KMS-11 (cell line): ENCODE measurements at regions not wholly inside any gene's neighbourhood (a gene's known extent, or its start where the extent isn't known, plus 50 kb on each side); places are given as distances from the start of the nearest gene placed in this dataset.

ENCODE experiments used
- H2AFZ ChIP-seq: fragments of 200-600 bp; sonication (generic); 2 replicates; pipeline ENCODE4 v1.6.1; 2016; ENCODE audit warnings: antibody characterized with exemption, mixed run types, low read depth
- H3K27ac ChIP-seq: fragments of 200-600 bp; sonication (generic); 2 replicates; pipeline ENCODE4 v1.6.1; 2016; ENCODE audit warnings: mild to moderate bottlenecking, mixed run types
- H3K27me3 ChIP-seq: fragments of 200-600 bp; sonication (generic); 2 replicates; pipeline ENCODE4 v1.6.1; 2017; ENCODE audit warnings: mild to moderate bottlenecking, low read depth, mixed run types, moderate library complexity; ENCODE audit not compliant: insufficient read depth
- H3K36me3 ChIP-seq: fragments of 200-600 bp; sonication (generic); 2 replicates; pipeline ENCODE4 v1.6.1; 2017; ENCODE audit warnings: mild to moderate bottlenecking, mixed run types; ENCODE audit not compliant: insufficient read depth
- H3K4me1 ChIP-seq: fragments of 200-600 bp; sonication (generic); 2 replicates; pipeline ENCODE4 v1.6.1; 2016; ENCODE audit warnings: mild to moderate bottlenecking, low read depth, mixed run types; ENCODE audit not compliant: poor library complexity, severe bottlenecking
- H3K4me2 ChIP-seq: fragments of 200-600 bp; sonication (generic); 2 replicates; pipeline ENCODE4 v1.7.0; 2016; ENCODE audit warnings: mild to moderate bottlenecking, mixed run types
- H3K4me3 ChIP-seq: fragments of 200-600 bp; sonication (generic); IDR thresholded peaks from 2 replicates; pipeline ENCODE4 v1.6.1; 2017; ENCODE audit warnings: low read depth, low read length, mixed read lengths; ENCODE audit not compliant: insufficient read depth
- H3K79me2 ChIP-seq: fragments of 200-600 bp; sonication (generic); 2 replicates; pipeline ENCODE4 v1.6.1; 2016; ENCODE audit warnings: low read depth, mixed run types; ENCODE audit not compliant: insufficient read depth
- H3K9ac ChIP-seq: fragments of 200-600 bp; sonication (generic); 2 replicates; pipeline ENCODE4 v1.6.1; 2016; ENCODE audit warnings: mild to moderate bottlenecking, mixed run types
- H4K20me1 ChIP-seq: fragments of 200-600 bp; sonication (generic); 2 replicates; pipeline ENCODE4 v1.6.1; 2016; ENCODE audit warnings: mild to moderate bottlenecking, mixed run types; ENCODE audit not compliant: insufficient read depth
- TF ChIP-seq, protein P1 (sequence below): fragments of 200-600 bp; sonication (generic); conservative IDR thresholded peaks from 2 replicates; pipeline ENCODE4 v1.6.1; 2017; ENCODE audit warnings: low read depth, mild to moderate bottlenecking, antibody characterized with exemption, low read length, moderate library complexity, mixed read lengths

GRCh38 chr18:69157906-69158305 is 242.8 kb upstream of the DOK6 start:
- Histone ChIP-seq H3K4me2 (no peak overlapping the region), H2AFZ (no peak overlapping the region), H4K20me1 (no peaks in the 10 kb centered on the region), H3K9ac (no peak overlapping the region), H3K36me3 (no peaks in the 10 kb centered on the region), H3K79me2 (no peaks in the 10 kb centered on the region), H3K4me1 (peaks cover 9% of the 10 kb centered on the region), H3K27me3 (no peaks in the 10 kb centered on the region), H3K4me3 (no peak overlapping the region), H3K27ac (no peak overlapping the region)
- TF ChIP-seq, protein P1, sequence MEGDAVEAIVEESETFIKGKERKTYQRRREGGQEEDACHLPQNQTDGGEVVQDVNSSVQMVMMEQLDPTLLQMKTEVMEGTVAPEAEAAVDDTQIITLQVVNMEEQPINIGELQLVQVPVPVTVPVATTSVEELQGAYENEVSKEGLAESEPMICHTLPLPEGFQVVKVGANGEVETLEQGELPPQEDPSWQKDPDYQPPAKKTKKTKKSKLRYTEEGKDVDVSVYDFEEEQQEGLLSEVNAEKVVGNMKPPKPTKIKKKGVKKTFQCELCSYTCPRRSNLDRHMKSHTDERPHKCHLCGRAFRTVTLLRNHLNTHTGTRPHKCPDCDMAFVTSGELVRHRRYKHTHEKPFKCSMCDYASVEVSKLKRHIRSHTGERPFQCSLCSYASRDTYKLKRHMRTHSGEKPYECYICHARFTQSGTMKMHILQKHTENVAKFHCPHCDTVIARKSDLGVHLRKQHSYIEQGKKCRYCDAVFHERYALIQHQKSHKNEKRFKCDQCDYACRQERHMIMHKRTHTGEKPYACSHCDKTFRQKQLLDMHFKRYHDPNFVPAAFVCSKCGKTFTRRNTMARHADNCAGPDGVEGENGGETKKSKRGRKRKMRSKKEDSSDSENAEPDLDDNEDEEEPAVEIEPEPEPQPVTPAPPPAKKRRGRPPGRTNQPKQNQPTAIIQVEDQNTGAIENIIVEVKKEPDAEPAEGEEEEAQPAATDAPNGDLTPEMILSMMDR: no peak

DNA sequence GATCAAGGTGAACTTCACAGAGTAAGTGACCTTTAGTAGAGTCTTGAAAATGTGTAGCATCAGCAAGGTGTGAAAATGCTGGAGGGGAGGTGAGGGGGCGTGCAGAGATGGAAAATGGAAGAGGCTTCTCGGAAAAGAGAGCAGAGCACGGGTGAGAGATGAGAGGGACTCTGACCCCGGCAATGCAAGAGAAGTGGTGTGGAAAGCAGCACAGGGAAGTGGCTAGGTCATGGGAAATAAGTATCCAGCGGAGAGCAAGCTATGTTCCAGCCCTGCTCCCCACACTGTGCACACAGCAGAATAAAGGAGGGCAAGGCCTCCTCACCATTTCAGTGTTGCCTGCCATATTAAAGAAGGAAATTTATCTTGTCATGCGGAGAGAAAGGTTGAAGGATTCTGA is 241.7 kb upstream of the DOK6 start:
- Histone ChIP-seq H3K27me3 (no peaks in the 10 kb centered on the region), H2AFZ (no peak overlapping the region), H3K4me2 (no peak overlapping the region), H3K4me1 (peaks cover 9% of the 10 kb centered on the region), H3K79me2 (no peaks in the 10 kb centered on the region), H3K27ac (no peak overlapping the region), H4K20me1 (no peaks in the 10 kb centered on the region), H3K36me3 (no peaks in the 10 kb centered on the region), H3K4me3 (no peak overlapping the region), H3K9ac (no peak overlapping the region)
- TF ChIP-seq, protein P1: no peak

DNA sequence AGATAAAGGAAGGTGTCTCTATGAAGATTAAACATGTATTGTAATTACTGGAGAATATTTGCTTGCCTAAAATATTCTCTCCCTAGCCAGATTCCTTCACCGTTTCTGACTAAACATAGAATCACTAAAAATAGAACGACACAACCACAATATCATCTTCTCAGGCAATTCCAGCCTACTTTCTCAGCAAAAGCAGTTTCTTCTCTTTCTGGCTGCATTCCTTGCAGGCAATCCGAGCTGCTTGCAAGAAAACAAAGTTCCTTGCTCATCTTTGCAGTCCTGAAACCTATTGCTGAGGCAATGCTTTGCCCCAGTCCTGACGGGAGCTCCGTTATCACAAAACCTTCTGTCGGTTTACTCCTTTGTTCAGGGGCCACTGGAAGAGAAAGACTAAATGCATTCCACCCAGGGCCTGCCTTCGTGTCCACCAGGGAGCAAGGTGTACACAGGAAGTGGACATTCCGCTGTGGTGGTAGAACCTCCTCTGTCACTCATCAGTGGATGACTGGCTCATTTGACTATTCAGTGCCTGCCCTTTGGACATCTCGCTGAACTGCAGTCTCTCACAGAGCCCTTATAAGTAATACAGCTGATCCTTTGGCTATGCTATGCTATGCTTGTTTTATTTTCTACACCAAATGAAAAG is 239.2 kb upstream of the DOK6 start:
- Histone ChIP-seq H3K9ac (no peak overlapping the region), H3K4me2 (peak overlapping the region; percentile 21; the same call in 1 of the 2 replicates), H4K20me1 (no peaks in the 10 kb centered on the region), H3K27ac (no peak overlapping the region), H2AFZ (no peak overlapping the region), H3K79me2 (no peaks in the 10 kb centered on the region), H3K27me3 (no peaks in the 10 kb centered on the region), H3K4me1 (peaks cover 9% of the 10 kb centered on the region), H3K4me3 (no peak overlapping the region), H3K36me3 (no peaks in the 10 kb centered on the region)
- TF ChIP-seq, protein P1: no peak

GRCh38 chr18:69162649-69163048 is 238.0 kb upstream of the DOK6 start:
- Histone ChIP-seq H3K79me2 (no peaks in the 10 kb centered on the region), H3K4me2 (no peak overlapping the region), H3K4me3 (no peak overlapping the region), H3K4me1 (peaks cover 9% of the 10 kb centered on the region), H3K27ac (no peak overlapping the region), H2AFZ (no peak overlapping the region), H4K20me1 (no peaks in the 10 kb centered on the region), H3K36me3 (no peaks in the 10 kb centered on the region), H3K9ac (no peak overlapping the region), H3K27me3 (no peaks in the 10 kb centered on the region)
- TF ChIP-seq, protein P1: no peak
